Calu3 (cell line): ENCODE measurements at regions not wholly inside any gene's neighbourhood (a gene's known extent, or its start where the extent isn't known, plus 50 kb on each side); places are given as distances from the start of the nearest gene placed in this dataset.

Experiments used
- BruUV-seq: library from RNA; stranded (reverse); fragments of 400-500 nt; replicated peaks from 2 replicates; lab custom pipeline; 2021; lab: Mats Ljungman, UMichigan
- CTCF ChIA-PET: fragments of 300-600 bp; sonication (Branson Sonifier 250); formaldehyde crosslinking; loops from one replicate; lab custom pipeline; 2022; ENCODE audit warnings: antibody characterized with exemption; lab: Charles Lee
- DNase-seq: peaks from one replicate; pipeline ENCODE4 v3.0.0; 2022
- H3K27ac Mint-ChIP-seq: one replicate; pipeline ENCODE4 v1.8.0; 2022; ENCODE audit warnings: mixed read lengths; ENCODE audit not compliant: unreplicated experiment
- H3K27me3 Mint-ChIP-seq: one replicate; pipeline ENCODE4 v1.8.0; 2022; ENCODE audit warnings: mixed read lengths; ENCODE audit not compliant: unreplicated experiment
- H3K36me3 Mint-ChIP-seq: one replicate; pipeline ENCODE4 v1.8.0; 2022; ENCODE audit warnings: mild to moderate bottlenecking, moderate library complexity, mixed read lengths; ENCODE audit not compliant: insufficient read depth, unreplicated experiment
- H3K4me1 Mint-ChIP-seq: one replicate; pipeline ENCODE4 v1.8.0; 2022; ENCODE audit warnings: mild to moderate bottlenecking, low read depth, mixed read lengths; ENCODE audit not compliant: unreplicated experiment
- H3K4me3 Mint-ChIP-seq: one replicate; pipeline ENCODE4 v1.8.0; 2022; ENCODE audit warnings: mild to moderate bottlenecking, low read depth, moderate library complexity, mixed read lengths; ENCODE audit not compliant: unreplicated experiment
- H3K9me3 Mint-ChIP-seq: one replicate; pipeline ENCODE4 v1.8.0; 2022; ENCODE audit warnings: low read depth, mixed read lengths; ENCODE audit not compliant: unreplicated experiment
- intact Hi-C: fragments of 100-400 bp; cut with micrococcal nuclease; formaldehyde crosslinking; loops from one replicate; pipeline ENCODE4 v1.10.0; 2022; ENCODE audit not compliant: unreplicated experiment
- TF ChIP-seq, protein P1 (sequence below): fragments of 200-600 bp; IDR thresholded peaks from one replicate; pipeline ENCODE4 v1.8.0; 2022; ENCODE audit warnings: antibody characterized with exemption; ENCODE audit not compliant: unreplicated experiment

DNA sequence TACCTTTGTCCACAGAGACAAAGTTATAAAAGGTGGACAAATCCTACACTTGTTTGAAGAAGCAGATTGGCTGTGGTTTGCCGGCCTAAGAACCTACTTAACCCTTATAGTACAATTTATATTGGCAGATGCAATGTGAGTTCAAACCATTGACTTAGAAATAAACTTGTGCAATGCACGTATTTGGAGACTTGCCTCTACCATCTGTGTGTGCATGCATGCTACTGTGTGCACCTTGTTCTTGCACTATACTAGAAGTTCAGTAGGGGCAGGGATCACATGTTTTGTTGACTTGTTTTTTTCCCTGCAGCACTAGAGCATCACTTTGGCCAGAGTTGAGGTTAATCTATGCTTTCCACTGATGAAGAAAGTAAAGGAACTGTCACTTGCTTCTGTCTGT, 163.1 kb upstream of the SERP2 start:
- Mint-ChIP-seq H3K4me3 (no peak overlapping the region), H3K36me3 (no peaks in the 10 kb centered on the region), H3K9me3 (peaks cover 3% of the 10 kb centered on the region), H3K27ac (no peak overlapping the region), H3K27me3 (no peaks in the 10 kb centered on the region), H3K4me1 (no peaks in the 10 kb centered on the region)
- DNase-seq, result no peak
- BruUV-seq, result no TSS peak
- TF ChIP-seq, protein P1, sequence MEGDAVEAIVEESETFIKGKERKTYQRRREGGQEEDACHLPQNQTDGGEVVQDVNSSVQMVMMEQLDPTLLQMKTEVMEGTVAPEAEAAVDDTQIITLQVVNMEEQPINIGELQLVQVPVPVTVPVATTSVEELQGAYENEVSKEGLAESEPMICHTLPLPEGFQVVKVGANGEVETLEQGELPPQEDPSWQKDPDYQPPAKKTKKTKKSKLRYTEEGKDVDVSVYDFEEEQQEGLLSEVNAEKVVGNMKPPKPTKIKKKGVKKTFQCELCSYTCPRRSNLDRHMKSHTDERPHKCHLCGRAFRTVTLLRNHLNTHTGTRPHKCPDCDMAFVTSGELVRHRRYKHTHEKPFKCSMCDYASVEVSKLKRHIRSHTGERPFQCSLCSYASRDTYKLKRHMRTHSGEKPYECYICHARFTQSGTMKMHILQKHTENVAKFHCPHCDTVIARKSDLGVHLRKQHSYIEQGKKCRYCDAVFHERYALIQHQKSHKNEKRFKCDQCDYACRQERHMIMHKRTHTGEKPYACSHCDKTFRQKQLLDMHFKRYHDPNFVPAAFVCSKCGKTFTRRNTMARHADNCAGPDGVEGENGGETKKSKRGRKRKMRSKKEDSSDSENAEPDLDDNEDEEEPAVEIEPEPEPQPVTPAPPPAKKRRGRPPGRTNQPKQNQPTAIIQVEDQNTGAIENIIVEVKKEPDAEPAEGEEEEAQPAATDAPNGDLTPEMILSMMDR, result no peak
- intact Hi-C loops, result no loop called here
- CTCF ChIA-PET, result no interaction called here

DNA sequence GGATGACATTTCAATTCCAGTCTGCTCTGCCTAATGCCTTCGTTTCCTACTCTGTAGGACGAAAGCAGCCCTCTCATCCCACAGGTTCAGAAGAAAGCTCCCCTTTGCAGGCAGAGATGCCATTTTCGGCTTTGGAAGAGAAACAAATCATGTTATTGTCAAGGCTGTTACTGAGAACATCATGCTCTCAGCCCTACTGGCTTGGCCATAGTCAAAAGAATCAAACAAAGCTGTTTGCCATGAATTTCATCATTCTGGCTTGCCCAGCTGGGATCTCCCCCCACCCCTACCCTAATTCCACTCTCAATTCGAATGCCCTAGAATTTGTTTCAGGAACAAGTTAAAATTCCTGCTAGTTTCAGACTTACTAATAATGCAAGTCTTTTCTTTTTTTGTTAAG, 162.3 kb upstream of the SERP2 start:
- no peaks in the 10 kb centered on the region for H3K4me1 Mint-ChIP-seq
- no peak for DNase-seq
- CTCF ChIA-PET, result no interaction called here
- H3K36me3 Mint-ChIP-seq, result no peaks in the 10 kb centered on the region
- H3K27me3 Mint-ChIP-seq, result no peaks in the 10 kb centered on the region
- H3K27ac Mint-ChIP-seq, result no peak overlapping the region
- intact Hi-C loops, result no loop called here
- H3K9me3 Mint-ChIP-seq, result no peaks in the 10 kb centered on the region
- BruUV-seq, result no TSS peak
- H3K4me3 Mint-ChIP-seq, result no peak overlapping the region
- TF ChIP-seq, protein P1, result no peak

DNA sequence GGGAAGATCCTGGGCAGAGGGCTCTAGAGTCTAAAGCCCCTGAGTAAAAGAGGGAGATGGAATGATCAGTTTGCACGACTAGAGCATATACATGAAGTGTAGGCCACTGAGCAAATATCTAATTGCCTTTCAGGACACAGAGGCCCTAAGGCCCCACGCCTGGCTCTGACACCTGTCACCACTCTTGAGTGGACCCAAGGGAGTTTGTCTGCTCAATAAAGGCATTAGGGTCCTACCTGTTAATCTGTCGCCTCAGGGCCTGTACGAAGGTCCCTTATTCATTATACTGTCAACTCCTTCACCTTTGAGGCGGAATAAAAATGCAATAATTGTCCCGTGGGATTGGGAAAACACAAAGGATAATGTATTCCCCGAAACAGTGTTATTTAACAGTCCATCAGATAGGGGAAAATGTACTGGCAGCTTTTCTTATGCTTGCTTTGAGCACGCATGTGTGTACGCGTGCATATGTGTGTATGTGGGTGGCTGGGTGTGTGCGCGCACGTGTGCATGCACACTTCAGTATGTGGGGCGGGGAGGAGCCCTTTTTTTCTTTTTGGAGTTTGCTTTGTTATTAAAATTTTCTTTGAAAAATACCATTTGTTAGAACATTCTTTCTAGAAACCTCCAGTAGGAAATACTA, 161.8 kb upstream of the SERP2 start:
- no peaks in the 10 kb centered on the region for H3K4me1 Mint-ChIP-seq
- no TSS peak for BruUV-seq
- H3K9me3 Mint-ChIP-seq, result no peaks in the 10 kb centered on the region
- TF ChIP-seq, protein P1, result no peak
- no peak overlapping the region for H3K4me3 Mint-ChIP-seq
- H3K27ac Mint-ChIP-seq, result no peak overlapping the region
- no peak for DNase-seq
- no peaks in the 10 kb centered on the region for H3K36me3 Mint-ChIP-seq
- no peaks in the 10 kb centered on the region for H3K27me3 Mint-ChIP-seq
- CTCF ChIA-PET, result no interaction called here
- intact Hi-C loops, result no loop called here

DNA sequence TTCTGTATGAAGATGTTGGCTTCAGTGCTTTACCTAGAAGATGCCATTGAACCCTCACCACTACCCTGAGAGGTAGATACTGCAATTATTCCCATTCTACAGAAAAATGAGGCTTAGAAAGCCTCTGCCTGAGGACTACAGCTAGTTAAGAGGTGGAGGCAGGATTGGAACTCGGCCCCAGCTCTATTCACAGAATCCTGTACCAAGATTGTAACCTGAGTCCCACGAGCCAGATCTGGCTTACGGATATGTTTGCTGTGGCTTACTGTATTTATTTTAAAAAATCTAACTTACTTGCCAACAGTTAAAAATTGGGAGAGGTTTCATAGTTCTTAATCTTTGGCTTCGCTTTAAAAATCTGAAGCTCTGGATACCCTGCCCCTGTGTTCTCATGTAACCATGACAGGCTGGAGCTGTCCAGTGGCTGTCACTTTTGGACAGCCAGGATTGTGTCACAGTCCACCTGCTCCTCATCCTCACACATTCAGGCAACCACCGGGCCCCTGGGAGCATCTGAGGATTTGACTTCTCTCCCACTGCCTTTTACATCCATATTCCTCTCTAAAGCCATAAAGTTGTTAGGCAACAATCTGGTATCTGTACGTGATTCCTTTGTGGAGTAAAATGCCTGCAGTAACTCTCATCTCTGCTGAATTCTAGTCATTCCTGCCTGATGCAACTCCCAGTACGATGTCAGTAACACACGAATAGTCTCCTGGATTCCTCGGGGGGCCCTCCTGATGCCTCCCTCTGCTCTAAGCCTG, 160.8 kb upstream of the SERP2 start:
- intact Hi-C loops, result no loop called here
- TF ChIP-seq, protein P1, result no peak
- H3K4me1 Mint-ChIP-seq, result no peaks in the 10 kb centered on the region
- H3K36me3 Mint-ChIP-seq, result no peaks in the 10 kb centered on the region
- no peaks in the 10 kb centered on the region for H3K27me3 Mint-ChIP-seq
- BruUV-seq, result no TSS peak
- no peaks in the 10 kb centered on the region for H3K9me3 Mint-ChIP-seq
- DNase-seq, result no peak
- CTCF ChIA-PET, result no interaction called here
- H3K27ac Mint-ChIP-seq, result no peak overlapping the region
- no peak overlapping the region for H3K4me3 Mint-ChIP-seq
